Fibroblast of skin of right biceps (primary cell): ENCODE measurements at regions not wholly inside any gene's neighbourhood (a gene's known extent, or its start where the extent isn't known, plus 50 kb on each side); places are given as distances from the start of the nearest gene placed in this dataset.

Experiments
- DNase-seq: peaks from one replicate; pipeline ENCODE4 v3.0.0-alpha.2; 2013

GRCh38 chr5:118257066-118257465, 731.3 kb downstream of the DTWD2 start:
- peak; percentile 45 for DNase-seq

DNA sequence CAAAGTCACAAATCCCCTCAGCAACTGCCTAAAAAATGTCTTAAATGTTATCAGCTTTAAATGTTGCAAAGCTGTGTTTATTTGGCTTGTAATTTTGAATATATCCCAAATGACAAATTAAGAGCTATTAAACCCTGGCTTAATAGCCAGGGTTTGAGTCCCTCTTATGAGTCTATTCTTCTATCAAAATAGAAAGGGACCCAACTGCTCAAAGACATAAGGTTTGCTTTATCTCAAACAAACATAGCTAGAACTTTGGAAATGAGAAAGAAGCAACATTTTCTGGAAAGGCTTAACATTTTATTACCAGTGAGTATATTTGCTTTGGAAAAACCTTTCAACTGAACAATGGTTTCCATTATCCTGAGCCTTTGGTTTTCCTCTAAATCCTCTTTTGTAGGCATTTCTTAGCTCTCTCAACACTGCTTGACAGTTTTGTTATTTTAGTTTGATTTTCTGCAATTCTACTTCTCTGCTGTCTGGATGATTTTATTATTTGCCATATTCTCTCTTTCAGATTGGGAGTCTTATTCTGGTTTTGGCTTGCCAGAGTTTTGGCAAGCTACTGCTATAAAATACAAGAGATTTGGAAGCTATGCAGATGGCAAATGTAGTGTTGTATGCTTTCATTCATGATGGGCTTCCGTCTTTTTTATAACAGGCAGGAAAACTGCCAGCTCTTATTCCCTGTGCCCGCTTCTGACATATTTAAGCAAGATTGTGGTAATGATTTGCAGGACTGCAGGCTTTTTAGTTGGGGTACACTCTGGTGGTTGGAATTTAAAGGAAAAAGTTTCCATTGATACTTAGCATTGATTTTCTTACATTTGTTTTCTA, 734.9 kb downstream of the DTWD2 start:
- no peak for DNase-seq

GRCh38 chr5:118249386-118249785, 739.0 kb downstream of the DTWD2 start:
- no peak for DNase-seq

DNA sequence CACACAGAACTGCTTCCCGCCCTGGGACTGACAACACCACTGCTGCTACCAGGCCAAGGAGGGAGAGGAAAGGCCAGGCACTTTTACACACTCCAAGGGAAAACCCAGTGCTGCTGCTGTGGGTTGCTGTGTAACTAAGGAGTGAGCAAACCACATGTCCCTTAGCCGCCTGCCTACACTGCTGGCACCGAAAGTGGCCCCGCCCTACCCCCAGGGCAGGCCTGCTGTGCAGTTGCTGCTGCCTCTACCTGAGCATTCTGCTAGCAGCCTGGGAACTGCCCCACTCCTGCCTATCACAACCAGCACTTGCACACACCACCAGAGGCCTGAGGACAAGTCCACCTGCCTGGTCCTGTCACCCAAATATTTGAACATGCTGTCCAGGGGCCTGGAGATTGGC, 740.9 kb downstream of the DTWD2 start:
- no peak for DNase-seq

- DNase-seq = no peak
These were observed 744.7 kb downstream of the DTWD2 start for GRCh38 chr5:118243613-118244012.

DNA sequence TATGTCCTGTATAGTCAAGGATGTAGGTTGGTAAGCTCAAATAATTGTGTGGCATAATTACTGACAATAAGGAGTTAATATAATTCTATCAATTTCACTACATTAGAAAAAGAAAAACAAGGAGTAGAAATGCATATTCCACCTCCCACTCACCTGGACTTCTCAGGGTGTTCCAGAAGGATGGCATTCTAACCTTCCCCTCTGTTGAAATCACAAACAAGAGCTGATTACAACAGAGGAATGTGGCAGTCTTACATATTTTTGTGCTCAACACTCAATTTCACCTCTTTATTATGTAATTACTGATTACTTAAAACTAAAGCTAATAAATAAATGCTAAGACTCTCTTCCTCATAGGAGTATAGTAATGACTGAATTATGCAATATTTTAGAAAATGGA, 745.3 kb downstream of the DTWD2 start:
- DNase-seq = no peak

DNA sequence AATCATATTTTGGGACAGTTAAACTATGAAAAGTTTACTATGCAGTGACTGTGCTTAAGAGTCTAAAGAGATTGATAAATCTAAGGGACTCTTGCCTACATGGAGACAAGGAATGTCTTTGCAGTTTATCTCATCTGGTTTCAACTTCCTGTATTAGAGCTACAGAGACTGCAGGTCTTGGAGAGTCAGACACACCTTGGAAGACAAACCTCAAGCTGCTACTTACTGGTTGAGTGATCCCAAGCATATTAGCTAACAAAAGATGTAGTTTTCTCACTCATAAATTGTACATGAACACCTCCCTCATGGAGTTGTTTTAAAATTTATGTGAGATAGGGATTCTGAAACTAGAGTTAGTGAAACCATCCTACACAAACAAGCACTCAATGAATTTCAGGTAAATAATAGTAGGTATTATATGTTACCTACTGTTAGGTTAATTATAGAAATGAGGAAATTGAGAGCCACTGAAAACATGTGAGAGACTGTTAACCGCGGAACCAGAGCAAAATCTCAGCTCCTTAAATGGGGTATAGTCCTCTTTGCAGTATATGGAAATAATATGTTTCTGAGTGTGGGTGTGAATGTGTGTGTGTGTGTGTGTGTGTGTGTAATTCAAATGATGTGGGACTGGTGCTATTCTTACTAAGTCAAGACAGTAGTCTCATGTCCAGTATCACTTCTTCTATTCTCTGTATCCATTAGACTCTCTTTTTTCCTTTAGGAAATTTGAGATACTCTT, 752.1 kb downstream of the DTWD2 start:
- DNase-seq = no peak

DNA sequence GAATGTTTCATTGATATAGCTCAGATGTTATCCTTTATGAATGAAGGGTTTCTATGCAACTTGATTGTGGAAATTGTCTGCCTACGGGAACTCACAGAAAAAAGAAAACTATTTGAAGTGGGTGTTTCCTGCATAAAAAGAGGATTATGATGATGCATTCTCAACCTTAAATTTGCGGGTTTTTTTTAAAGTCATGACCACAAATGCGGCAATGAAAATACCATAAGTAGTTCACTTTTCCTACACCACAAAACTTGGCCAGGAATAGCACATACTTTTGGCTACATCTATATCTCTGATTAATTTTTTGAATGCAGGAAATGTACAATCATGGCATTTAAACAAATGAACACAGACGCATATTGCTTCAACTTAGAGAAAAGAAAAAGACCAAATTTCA, 754.7 kb downstream of the DTWD2 start:
- DNase-seq = peak; percentile 87

DNA sequence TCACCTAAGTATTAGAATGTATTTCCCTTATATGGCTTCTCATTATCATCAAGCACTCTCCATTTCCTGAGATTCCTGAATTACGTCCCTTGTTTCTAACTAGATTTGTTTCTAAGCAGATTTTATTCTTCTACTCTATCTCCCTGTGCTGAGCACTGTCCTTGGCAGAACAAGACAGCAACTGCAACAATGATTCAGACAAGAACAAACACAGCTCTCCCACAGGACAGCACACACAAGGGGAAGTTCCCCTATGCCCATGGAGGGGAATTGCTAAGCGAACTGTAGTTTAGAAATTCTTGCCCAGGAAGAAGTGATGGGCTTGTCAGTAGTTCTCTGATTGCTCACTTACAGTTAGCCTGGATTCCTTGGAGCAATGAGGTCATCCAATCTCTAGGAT, 759.9 kb downstream of the DTWD2 start:
- DNase-seq = peak; percentile 14

GRCh38 chr5:118224546-118224945, 763.8 kb downstream of the DTWD2 start:
- peak; percentile 92 for DNase-seq

- DNase-seq = peak; percentile 87
These were observed 767.7 kb downstream of the DTWD2 start for GRCh38 chr5:118220556-118221195.

DNA sequence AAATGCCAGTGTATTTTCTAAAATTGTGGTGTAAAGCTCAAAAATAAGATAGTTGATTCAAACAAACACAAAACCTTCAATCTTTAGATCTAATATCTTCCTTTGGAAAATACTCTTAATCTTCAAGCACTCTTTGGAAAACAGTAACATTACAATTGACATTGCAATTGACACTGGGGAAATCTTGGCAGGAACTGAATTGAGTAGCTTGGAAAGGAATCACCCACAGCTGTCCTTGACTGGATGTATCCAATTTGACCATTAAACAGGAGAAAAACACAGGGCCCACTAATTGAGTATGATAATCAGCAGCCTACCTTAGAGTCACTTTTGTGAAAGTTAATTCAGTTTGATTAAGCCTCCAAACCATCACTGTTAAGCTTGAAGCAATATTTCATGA, 776.7 kb downstream of the DTWD2 start:
- no peak for DNase-seq

DNA sequence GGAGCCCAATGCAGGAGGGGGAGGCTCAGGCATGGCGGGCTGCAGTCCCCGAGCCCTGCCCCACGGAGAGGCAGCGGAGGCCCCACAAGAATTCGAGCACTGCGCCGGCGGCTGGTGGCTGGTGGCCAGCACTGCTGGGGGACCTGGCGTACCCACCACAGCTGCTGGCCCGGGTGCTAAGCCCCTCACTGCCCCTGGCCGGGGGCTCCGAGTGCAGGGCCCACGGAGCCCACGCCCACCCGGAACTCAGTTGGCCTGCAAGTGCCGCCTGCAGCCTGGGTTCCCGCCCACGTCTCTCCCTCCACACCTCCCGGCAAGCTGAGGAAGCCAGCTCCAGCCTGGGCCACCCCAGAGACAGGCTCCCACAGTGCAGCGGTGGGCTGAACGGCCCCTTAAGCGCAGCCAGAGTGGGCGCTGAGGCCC, 780.3 kb downstream of the DTWD2 start:
- no peak for DNase-seq

GRCh38 chr5:118199801-118200200, 788.5 kb downstream of the DTWD2 start:
- DNase-seq = no peak

- no peak for DNase-seq
These were observed 792.1 kb downstream of the DTWD2 start for GRCh38 chr5:118196229-118196628.

DNA sequence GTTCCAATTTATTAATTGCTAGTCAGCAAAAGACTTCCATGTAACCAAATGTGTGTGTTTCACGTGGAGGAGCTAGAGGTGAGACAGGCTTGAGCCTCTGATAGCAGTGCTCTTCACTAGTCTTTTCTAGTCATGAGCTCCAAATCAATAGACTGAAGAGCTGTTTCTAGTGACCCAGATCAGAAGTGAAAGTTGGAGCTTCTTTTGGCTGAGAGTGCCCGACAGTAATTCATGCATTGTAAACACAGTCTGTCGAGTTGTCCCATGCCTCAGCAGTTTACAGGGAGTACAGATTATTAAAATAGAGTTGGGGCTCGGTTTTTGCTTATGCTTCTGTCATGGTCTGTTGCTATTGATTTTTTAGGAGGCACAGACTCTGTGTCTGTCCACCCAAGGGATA, 793.1 kb downstream of the DTWD2 start:
- DNase-seq = no peak

- peak; percentile 55 for DNase-seq
These were observed 795.0 kb downstream of the DTWD2 start for GRCh38 chr5:118193194-118193905.

DNA sequence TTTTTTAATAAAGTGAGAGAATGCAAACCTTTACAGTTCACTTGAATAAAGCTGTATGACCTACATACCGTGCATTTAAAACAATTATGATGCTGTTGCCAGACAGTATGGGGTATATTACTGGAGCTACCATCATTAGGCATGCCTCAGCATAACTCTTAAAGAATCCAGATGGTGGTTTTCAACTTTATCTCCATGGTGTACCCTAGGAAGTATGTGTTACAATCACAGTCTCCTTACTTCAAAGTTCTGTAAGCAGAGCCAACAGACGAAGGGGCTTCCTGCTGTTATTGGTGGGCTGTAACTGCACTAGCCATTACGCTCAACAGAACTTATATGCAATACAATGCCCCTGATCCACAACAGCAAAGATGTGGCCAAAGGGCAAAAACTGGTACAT, 803.3 kb downstream of the DTWD2 start:
- DNase-seq = no peak

- DNase-seq = no peak
These were observed 812.2 kb downstream of the DTWD2 start for GRCh38 chr5:118176146-118176545.

DNA sequence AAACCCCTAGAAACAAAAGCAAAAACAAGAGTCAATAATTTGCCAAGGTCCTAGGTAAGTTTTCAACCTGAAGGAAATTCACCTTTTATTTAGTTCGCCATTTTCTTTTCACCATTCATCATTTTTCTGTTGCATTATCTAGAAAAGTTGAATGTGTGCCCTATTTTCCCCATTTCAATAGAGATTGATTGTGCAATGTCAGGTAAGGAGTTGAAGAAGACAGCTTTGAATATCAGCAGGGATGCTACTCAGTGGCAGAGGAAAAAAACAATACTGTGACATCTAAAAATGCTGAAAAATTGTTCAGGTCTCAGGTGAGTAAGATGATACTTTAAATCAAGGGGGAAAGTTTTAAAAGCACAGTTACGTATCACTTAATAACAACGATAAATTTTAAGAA, 813.7 kb downstream of the DTWD2 start:
- no peak for DNase-seq

GRCh38 chr5:118173340-118173739, 815.0 kb downstream of the DTWD2 start:
- DNase-seq = no peak

- DNase-seq = no peak
These were observed 822.7 kb downstream of the DTWD2 start for GRCh38 chr5:118165619-118166018.

GRCh38 chr5:118156181-118156580, 832.2 kb downstream of the DTWD2 start:
- no peak for DNase-seq
